ENCODE measurements at regions not wholly inside any gene's neighbourhood (a gene's known extent, or its start where the extent isn't known, plus 50 kb on each side); places are given as distances from the start of the nearest gene placed in this dataset.
"Not testable (repeated sequence)": the region's sequence is repeated elsewhere in the genome, so short reads cannot be mapped to it uniquely, and the experiment has no call there.

DNA sequence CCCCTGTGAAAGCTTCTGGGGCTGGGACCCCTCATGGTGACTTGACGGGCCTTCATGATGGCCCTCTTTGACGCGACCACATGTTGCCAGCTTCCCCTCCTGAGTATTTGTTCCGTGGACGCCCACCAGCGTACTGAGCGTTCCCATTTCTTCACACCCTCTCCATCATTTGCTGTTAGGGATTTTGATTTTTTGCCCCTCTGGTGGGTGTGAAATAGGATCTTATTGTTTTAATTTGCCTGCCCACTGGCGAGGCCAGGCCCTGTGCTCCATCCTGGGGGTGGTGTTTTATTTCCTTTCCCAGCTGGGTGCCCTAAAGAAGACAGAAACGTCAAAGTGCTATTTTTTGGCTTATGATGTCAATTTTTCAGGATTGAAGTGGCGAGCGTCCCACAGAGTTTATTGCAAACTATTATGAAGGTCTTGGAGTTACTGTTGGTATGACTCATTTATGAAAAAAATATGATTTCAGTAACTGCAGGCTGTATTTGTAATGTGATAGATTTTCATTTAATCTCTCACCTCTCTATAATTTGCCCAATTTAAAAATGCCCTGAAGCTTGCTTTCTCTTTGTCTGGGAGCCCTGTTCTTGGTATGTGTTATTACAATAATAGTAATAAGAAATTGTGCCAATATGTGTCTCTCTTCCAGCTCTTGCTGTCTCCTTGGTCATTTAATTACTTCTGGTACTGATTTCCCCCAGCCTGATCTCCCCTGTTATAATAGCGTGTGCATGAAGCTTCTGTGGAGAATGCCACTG is 99.6 kb downstream of the SLC25A47 start:
- DNase-seq = no peak

GRCh38 chr14:100423317-100424010 is 100.3 kb downstream of the SLC25A47 start:
- no peak for DNase-seq

DNA sequence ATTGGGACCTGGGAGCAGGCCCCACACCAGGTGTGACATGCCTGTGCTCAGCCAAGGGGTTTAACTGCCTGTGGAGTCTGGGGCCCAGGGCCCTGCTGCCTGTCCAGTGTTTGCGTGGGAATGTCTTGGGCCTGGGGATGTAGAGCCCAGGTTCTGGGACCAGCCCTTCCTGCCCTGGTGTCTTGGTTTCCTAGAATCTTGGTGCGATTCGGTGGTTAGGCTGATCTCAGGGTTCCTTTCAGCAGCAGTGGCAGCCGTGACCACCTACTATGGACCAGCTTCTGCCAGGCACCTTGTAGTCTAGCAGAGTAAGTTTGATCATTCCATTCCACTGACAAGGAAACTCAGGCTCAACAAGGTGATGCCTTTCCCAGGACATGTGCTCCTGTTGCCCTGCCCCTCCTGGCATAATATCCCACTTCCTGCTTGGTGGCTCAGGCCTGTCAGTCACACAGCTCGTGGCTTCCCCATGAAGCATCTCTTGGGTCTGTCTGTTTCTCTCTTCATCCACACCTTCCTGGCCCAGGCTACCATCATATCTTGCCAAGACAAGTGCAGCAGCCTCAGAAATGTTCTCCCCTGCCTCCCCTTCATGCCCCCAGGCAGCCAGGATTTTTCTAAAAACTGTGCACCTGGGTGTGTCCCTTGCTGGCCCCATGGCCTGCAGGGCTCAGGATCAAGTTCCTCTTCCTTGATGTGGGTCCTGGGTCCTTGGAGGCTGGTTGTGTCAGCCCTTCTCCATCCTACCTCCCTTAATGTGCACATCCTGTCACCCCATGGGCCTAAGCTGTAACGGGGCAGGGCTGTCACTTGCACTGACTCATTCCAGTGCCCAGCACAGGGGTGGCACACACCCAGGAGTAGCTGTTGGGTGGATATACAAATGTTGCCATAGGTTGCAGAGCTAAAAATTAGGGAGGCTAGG is 101.6 kb downstream of the SLC25A47 start:
- no peak for DNase-seq

- DNase-seq = no peak
Observed at GRCh38 chr14:100425429-100425827, 102.3 kb downstream of the SLC25A47 start.

- no peak for DNase-seq
Observed at GRCh38 chr14:100426314-100426713, 103.2 kb downstream of the SLC25A47 start.

DNA sequence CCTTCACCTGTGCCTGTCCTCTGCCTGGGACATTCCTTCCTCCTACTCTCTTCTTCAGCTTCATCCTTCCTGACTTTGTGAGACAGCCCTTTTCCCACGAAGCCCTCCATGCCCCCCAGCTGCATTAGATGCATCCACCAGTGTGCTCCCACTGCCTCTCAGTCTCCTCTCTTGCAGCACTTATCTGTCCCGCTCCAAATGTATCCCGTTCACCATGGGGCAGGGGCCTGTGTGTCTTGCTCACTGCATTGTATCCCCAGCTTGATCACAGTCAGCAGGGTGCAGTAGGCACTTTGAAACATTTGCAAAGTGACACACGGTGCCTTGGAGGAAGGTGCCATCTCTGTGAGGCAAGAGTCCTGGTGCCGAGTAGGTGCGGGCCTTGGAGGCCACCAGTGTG is 104.0 kb downstream of the SLC25A47 start:
- DNase-seq = no peak

DNA sequence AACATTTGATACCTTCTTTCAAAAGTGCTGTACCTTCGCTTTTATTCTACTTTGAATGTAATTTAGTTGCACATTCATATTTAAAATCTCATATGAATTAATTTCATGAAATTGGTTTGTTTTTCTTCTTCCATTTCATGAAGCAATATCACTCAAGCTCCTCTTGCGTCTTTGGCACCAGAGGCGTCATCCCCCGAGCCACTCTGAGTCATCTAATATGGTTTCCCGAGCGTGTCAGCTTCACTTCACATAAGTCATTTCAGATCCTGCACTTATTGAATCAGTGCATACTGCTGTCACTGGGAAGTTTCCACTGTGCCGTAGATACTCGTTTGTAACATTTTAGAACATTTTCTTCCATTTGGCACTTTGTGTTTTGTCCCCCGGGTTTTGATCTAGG is 105.6 kb downstream of the SLC25A47 start:
- DNase-seq = no peak

DNA sequence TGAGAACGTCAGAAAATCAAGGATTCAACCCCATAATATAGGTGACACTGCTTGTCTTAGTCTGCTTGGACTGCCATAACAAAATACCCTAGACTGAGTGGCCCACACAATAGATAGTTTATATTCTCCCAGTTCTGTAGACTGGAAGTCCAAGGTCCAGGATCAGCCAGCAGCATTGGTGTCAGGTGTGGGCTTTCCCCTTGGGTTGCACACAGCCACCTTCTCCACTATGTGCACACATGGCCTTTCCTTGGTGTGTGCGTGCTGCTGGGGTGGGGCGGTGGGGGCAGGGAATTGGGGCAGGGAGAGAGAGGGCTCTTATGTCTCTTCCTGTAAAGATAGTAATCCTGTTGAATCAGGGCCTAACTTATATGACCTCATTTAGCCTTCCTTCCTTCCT is 106.4 kb downstream of the SLC25A47 start:
- DNase-seq = no peak

GRCh38 chr14:100430571-100430970 is 107.4 kb downstream of the SLC25A47 start:
- no peak for DNase-seq

DNA sequence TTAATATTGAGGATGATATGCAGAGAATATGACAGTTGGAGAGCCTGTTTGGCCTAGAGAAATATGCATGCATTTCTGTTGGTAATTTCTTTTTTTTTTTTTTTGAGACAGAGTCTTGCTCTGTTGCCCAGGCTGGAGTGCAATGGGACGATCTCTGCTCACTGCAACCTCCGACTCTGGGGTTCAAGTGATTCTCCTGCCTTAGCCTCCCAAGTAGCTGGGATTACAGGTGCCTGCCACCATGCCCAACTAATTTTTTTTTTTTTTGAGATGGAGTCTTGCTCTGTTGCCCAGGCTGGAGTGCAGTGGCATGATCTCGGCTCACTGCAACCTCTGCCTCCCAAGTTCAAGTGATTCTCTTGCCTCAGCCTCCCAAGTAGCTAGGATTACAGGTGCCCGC is 108.3 kb downstream of the SLC25A47 start:
- not testable (repeated sequence) for DNase-seq

GRCh38 chr14:100432652-100433427 is 109.7 kb downstream of the SLC25A47 start:
- no peak for DNase-seq

- DNase-seq = no peak
Observed at GRCh38 chr14:100433428-100433814, 110.3 kb downstream of the SLC25A47 start.

GRCh38 chr14:100434033-100434601 is 111.0 kb downstream of the SLC25A47 start:
- DNase-seq = no peak

DNA sequence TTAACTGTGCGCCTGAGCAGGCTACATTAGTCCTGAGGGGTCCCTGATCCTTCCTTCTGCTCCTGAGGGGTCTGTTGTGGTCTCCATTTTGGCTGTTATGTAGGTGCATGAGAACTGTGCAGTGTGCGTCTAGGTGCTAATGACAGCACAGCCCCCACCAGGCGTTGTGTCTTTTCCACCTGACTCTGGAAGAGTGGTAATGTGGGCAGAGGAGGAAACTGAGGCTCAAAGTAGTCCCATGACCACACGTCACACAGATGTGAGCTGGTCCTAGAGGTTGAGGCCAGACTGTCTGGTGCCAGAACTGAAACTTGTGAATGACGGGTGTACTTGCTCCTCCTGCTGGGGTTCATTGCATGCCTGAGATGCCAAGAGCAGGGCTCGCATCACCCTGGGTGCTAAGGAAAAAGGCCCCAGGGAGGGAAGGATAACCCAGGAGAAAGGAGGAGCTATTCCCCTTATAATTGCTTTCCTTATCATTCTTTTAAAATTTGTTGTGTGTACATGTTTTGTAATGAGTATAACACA is 111.8 kb downstream of the SLC25A47 start:
- no peak for DNase-seq

GRCh38 chr14:100435459-100435858 is 112.3 kb downstream of the SLC25A47 start:
- DNase-seq = no peak

DNA sequence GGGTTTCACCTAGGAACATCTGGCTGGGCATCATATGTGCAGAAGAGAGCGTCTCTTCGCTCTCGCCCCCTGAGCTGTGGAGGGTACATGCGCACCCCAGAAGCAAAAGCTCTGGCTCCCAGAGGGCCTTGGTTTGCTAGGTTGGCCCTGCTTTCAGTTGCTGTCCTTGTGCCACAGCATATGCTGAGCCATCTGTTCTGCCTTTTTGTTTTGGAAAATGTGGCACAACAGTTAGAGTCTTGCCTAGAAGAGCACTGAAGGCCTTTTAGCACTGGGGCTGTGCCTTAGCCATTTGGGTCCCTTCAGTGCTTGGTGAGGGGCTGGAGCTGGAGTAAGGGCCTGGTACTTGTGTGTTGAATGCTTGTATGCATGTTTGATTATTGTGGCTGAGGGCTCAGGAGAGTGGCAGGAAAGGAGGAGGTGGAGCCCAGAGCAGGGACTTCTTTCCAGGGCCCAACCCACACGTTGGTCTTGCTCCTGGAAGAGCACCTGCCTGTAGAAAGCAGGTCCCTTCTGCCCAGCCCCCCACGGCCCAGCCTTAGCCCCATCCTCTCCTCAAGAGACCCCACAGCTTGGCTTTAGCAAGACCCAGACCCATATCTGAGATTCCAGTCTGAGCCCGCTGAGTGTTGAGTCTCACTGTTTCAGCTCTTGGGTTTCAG is 113.7 kb downstream of the SLC25A47 start:
- no peak for DNase-seq

DNA sequence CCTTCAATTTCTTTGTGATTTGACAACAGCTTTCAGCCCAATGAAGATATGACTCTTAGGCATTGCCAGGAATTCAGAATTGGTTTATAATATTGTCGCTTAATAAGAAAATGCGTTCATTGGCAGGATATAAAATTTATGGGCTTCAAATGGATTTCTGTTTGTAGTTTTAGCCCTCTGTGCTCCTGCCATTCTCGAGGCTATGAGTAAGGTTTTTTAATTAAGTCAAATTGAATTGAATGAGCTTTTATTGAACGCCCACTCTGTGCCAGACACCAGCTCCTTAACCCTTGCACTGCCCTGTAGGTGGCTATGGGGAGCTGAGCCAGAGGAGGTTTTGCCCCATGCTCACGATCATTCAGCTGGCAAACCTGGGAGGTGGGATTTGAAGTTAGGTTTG is 115.1 kb downstream of the SLC25A47 start:
- no peak for DNase-seq

DNA sequence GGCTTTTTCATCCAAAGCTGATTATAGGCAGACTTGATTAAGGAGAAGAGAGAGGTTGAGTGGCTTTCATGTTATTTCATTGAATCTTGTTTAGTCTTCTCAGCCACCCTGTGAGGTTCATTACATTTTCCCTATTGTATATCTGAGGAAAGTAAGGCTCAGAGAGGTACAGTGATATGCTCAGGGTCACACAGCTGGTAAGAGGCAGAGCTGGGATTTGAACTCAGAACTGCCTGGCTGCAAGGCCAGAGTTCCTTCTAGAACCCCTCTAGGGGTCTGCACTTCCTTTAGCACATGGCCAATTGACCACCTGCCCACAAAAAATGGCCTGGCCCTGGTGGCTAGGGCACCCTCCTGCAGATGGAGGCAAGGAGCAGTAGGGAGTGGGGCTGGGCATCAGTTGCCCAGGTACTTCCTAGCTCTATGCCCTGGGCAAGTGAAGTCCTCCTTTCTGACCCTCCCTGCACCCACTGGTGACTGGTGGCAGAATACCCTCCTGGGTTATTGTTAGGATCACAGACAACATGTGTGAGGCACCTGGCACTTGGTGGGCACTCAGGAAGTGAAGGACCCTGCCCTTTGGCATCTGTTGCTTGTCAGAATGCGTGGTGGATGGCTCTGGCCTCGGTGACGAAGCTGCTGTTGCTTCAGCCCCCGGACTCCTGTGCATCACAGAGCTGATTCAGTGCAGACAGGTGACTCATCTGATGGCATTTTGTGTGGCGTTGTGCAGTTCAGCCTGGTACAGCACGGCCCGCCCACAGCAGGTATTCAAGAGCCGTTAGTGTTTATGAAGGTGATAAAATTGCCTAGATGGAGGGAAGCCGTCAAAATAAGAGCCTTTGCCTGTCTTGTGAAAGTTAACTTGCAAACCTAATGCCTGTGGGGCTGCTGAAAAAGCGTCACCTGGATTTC is 115.8 kb downstream of the SLC25A47 start:
- peak; percentile 32 for DNase-seq

GRCh38 chr14:100439781-100440180 is 116.6 kb downstream of the SLC25A47 start:
- DNase-seq = no peak

DNA sequence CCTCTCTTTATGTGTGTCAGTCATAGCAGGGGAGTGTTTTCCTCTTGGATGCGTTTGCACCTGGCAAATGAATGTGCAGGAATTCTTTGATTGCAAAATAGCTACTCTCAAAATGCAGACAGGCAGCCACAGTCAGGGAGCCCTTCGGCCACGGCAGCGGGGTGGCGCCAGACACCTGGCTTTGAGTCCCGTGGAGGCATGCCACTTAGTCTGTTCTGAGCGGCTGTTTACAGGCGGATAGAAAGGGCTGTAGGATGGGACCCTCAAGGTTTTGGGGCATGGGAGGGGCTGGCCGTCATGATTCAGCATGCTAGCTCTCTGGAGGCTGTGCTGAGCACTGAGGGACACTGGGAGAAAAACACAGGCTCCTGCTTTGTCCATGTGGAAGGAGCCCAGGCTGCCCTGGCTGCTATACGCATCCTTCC is 117.1 kb downstream of the SLC25A47 start:
- DNase-seq = no peak
